Transverse colon (tissue), 3 donors: ENCODE measurements at regions not wholly inside any gene's neighbourhood (a gene's known extent, or its start where the extent isn't known, plus 50 kb on each side); places are given as distances from the start of the nearest gene placed in this dataset.

Source experiments
- CTCF ChIP-seq, 5 experiments: fragments of 200-600 bp in 3 of 5; fragments of 450-650 bp in 2 of 5; sonication (generic) in 3 of 5; IDR thresholded peaks; 1 replicate in 2 of 5; 2 replicates in 3 of 5; pipeline ENCODE4 v1.5.1; 2016 to 2017; ENCODE audit warnings: antibody characterized with exemption in 5 of 5, inconsistent platforms in 3 of 5, mild to moderate bottlenecking in 2 of 5, moderate library complexity in 1 of 5
- EP300 ChIP-seq: sonication (generic); formaldehyde crosslinking; IDR thresholded peaks from one replicate; pipeline ENCODE4 v1.6.1; 2017; ENCODE audit warnings: antibody characterized with exemption, low read depth
- POLR2A ChIP-seq: fragments of 450-650 bp; IDR thresholded peaks from one replicate; pipeline ENCODE4 v1.6.1; 2016; ENCODE audit warnings: antibody characterized with exemption, mild to moderate bottlenecking, moderate library complexity

GRCh38 chr11:111021131-111021530 lies 224.4 kb upstream of the POU2AF2 start:
- TF ChIP-seq CTCF (IDR thresholded peaks at IDR 0.05) (no peak), POLR2A (no peak), EP300 (no peak)
